ENCODE measurements at regions not wholly inside any gene's neighbourhood (a gene's known extent, or its start where the extent isn't known, plus 50 kb on each side); places are given as distances from the start of the nearest gene placed in this dataset.

DNA sequence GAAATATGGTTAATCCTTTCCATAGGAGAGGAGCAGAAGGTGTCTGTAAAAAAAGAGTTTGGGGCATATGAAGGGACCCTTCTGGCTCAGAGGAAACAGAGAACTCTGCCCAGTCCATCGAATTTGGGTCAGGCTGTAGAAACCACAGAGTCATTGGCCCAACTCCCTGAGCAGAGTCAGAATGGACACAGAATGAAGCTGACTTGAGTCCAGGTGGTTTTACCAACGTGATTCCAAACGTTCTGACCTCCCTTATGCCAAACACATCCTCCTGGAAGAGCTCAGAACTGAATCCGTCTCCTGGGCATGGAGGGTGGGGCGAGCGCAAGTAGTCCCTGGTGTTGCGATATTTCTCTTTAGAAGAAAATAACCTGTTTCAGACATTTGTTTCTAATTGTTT lies 138.8 kb downstream of the DAD1 start:
- no peak for DNase-seq (ENCODE audit: low read depth in 1 of 2, low spot score in 1 of 2)
- in situ Hi-C loops (cut with HindIII; ENCODE audit: low pct_unique_long_range_greater_than_20kb, low sequenced_read_pairs), result no loop called here
- no peak for TF ChIP-seq JUND (IDR thresholded peaks at IDR 0.05; ENCODE audit: low read depth)

- DNase-seq (ENCODE audit: low read depth in 1 of 2, low spot score in 1 of 2), result no peak
- TF ChIP-seq JUND (IDR thresholded peaks at IDR 0.05; ENCODE audit: low read depth), result no peak
- in situ Hi-C loops (cut with HindIII; ENCODE audit: low pct_unique_long_range_greater_than_20kb, low sequenced_read_pairs), result no loop called here
Observed at GRCh38 chr14:22449600-22449905, 139.5 kb downstream of the DAD1 start.

- in situ Hi-C loops (cut with HindIII; ENCODE audit: low pct_unique_long_range_greater_than_20kb, low sequenced_read_pairs), result no loop called here
- DNase-seq (ENCODE audit: low read depth in 1 of 2, low spot score in 1 of 2), result no peak
- no peak for TF ChIP-seq JUND (IDR thresholded peaks at IDR 0.05; ENCODE audit: low read depth)
Observed at GRCh38 chr14:22448905-22449599, 140.0 kb downstream of the DAD1 start.

DNA sequence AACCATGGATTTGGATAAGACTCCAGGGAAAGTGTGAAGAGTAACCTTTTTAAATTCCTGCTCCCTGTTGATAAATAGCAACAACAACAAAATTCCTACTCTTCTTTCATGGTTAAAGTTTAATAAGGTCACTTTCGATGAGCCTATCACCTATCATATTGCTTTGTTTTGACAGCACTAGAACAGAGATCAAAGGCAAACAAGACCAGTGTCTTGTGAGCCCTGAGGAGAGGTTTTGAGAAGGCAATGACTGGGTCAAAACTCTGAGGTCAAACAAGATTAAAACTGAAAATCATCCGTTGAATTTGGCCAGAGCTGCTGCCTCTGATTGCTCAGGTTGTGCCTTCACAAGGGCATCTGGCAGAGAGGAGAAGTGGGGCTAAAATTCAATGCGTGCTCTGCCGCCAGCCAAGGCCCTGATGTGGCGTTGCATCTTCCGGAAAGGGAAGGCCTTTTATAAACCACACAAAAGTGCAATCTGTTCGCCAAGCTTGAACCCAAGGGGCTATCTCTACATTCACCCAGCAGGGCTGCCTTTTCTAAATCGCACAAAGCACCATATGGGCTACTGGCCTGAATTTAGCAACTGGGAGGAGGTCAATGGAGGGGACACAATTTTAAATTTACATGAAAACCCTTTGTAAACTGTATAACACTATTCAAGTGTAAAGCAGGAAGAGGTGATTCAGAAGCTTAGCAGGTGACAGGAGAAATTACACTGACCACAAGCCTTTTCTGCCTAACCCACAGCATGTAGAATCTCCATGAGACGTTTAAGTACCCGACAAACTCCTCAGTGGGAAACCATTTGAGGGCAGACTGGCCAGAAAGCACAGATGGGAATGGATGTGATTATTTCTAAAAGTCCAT lies 140.8 kb downstream of the DAD1 start:
- TF ChIP-seq JUND (IDR thresholded peaks at IDR 0.05; ENCODE audit: low read depth), result no peak
- in situ Hi-C loops (cut with HindIII; ENCODE audit: low pct_unique_long_range_greater_than_20kb, low sequenced_read_pairs), result no loop called here
- DNase-seq (ENCODE audit: low read depth in 1 of 2, low spot score in 1 of 2), result no peak

DNA sequence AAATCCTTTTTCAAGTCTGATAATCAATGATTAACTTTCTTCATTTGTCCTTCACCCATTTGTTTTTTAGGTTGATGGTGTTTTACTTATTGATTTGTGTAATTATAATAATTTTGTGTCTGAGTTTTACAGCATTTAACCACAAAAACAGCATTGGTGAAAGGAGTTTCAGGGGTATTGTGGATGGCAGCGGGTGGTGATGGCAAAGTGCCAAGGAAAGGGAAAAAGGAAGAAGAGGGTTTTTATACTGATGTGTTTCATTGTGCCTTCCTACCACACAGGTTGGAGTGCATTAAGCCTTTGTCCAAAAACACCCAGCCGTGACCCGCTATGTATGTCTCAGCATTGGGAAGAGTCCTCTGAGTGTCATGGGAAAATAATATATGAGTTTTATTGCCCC lies 150.3 kb downstream of the DAD1 start:
- DNase-seq (ENCODE audit: low read depth in 1 of 2, low spot score in 1 of 2), result no peak
- in situ Hi-C loops (cut with HindIII; ENCODE audit: low pct_unique_long_range_greater_than_20kb, low sequenced_read_pairs), result no loop called here
- TF ChIP-seq JUND (IDR thresholded peaks at IDR 0.05; ENCODE audit: low read depth), result no peak

- no peak for DNase-seq (ENCODE audit: low read depth in 1 of 2, low spot score in 1 of 2)
- TF ChIP-seq JUND (IDR thresholded peaks at IDR 0.05; ENCODE audit: low read depth), result no peak
- in situ Hi-C loops (cut with HindIII; ENCODE audit: low pct_unique_long_range_greater_than_20kb, low sequenced_read_pairs), result no loop called here
Observed at GRCh38 chr14:22434901-22435550, 154.0 kb downstream of the DAD1 start.

DNA sequence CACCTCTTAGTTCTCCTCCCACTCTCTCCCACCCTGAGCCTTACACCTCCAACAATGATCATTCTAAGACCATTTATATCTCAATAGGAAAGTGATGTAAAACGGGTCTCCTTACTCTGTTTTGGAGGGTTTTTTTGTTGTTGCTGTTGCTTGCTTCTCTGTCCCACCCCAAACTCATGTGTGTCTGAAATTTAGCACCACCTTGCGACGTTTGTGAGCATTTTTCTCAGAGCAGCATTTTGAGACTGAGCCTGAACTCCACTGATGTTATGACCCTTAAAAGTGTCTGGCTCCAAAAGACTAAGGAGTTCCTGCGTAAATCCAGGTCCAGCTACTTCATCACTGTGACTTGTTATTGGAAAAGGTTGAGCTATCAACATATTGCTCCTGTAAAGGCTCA lies 155.0 kb downstream of the DAD1 start:
- in situ Hi-C loops (cut with HindIII; ENCODE audit: low pct_unique_long_range_greater_than_20kb, low sequenced_read_pairs), result no loop called here
- peak in 1 of 2 experiments; percentile 19 for DNase-seq (ENCODE audit: low read depth in 1 of 2, low spot score in 1 of 2)
- TF ChIP-seq JUND (IDR thresholded peaks at IDR 0.05; ENCODE audit: low read depth), result no peak

DNA sequence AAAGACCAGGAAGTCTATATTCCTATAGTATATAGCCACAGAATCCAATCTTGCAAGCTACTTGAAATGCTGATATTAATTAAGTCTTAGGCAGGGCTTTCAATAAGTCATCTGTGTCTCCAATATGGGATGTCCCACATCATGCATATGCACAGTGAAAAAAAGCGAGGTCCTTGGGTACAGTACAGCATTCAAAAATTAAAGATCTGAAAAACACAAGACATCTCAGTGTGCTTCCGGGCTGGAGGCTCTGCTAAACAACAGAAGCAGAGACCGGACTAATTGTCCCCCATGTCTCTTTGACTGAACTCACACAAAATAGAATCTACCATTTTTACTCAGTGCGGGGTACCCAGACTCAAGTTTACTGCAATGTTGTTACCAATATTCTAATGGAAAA lies 156.0 kb downstream of the DAD1 start:
- no peak for DNase-seq (ENCODE audit: low read depth in 1 of 2, low spot score in 1 of 2)
- in situ Hi-C loops (cut with HindIII; ENCODE audit: low pct_unique_long_range_greater_than_20kb, low sequenced_read_pairs), result no loop called here

GRCh38 chr14:22432348-22432976 lies 156.6 kb downstream of the DAD1 start:
- in situ Hi-C loops (cut with HindIII; ENCODE audit: low pct_unique_long_range_greater_than_20kb, low sequenced_read_pairs), result no loop called here
- TF ChIP-seq JUND (IDR thresholded peaks at IDR 0.05; ENCODE audit: low read depth), result no peak
- peak in 1 of 2 experiments; percentile 62 for DNase-seq (ENCODE audit: low read depth in 1 of 2, low spot score in 1 of 2)

More for the DNA sequence above, 156.0 kb downstream of the DAD1 start:
- TF ChIP-seq JUND (IDR thresholded peaks at IDR 0.05; ENCODE audit: low read depth), result no peak

- TF ChIP-seq JUND (IDR thresholded peaks at IDR 0.05; ENCODE audit: low read depth), result no peak
- in situ Hi-C loops (cut with HindIII; ENCODE audit: low pct_unique_long_range_greater_than_20kb, low sequenced_read_pairs), result no loop called here
- no peak for DNase-seq (ENCODE audit: low read depth in 1 of 2, low spot score in 1 of 2)
Observed at GRCh38 chr14:22429546-22430294, 159.3 kb downstream of the DAD1 start.

DNA sequence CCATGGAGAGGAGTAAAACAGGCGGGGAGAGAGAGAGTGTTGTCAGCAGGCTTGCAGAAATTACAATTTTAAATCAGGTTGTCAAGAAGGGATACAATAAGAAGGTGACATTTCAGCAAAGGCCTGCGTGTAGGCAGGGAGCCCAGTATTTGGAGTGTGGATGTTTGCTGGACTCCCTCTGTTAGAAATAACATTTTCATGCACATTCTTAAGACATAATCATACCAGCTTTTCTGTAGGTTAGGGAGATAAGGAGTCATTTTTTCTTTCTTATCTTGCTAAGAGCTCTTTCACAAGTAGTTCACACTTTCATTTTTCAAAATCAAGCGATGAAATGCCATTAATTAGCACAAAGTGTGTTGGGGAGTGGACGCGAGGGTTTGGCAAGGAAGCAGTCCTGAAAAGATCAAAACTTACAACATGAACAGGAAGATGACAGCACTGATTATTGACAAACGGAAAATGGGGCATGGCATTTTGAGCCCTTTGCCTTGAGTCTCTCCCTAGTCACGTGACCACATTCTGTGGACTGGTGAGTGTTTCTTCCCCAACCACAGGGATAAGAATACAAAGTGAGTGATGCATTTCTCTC lies 160.2 kb downstream of the DAD1 start:
- no peak for TF ChIP-seq JUND (IDR thresholded peaks at IDR 0.05; ENCODE audit: low read depth)
- no peak for DNase-seq (ENCODE audit: low read depth in 1 of 2, low spot score in 1 of 2)
- in situ Hi-C loops (cut with HindIII; ENCODE audit: low pct_unique_long_range_greater_than_20kb, low sequenced_read_pairs), result no loop called here

GRCh38 chr14:22427771-22428231 lies 161.2 kb downstream of the DAD1 start:
- DNase-seq (ENCODE audit: low read depth in 1 of 2, low spot score in 1 of 2), result no peak
- in situ Hi-C loops (cut with HindIII; ENCODE audit: low pct_unique_long_range_greater_than_20kb, low sequenced_read_pairs), result no loop called here
- TF ChIP-seq JUND (IDR thresholded peaks at IDR 0.05; ENCODE audit: low read depth), result no peak
